Calu3 (cell line): ENCODE measurements at regions not wholly inside any gene's neighbourhood (a gene's known extent, or its start where the extent isn't known, plus 50 kb on each side); places are given as distances from the start of the nearest gene placed in this dataset.

Experiments
- BruUV-seq: library from RNA; stranded (reverse); fragments of 400-500 nt; replicated peaks from 2 replicates; lab custom pipeline; 2021; lab: Mats Ljungman, UMichigan
- CTCF ChIA-PET: fragments of 300-600 bp; sonication (Branson Sonifier 250); formaldehyde crosslinking; loops from one replicate; lab custom pipeline; 2022; ENCODE audit warnings: antibody characterized with exemption; lab: Charles Lee
- DNase-seq: peaks from one replicate; pipeline ENCODE4 v3.0.0; 2022
- H3K27ac Mint-ChIP-seq: one replicate; pipeline ENCODE4 v1.8.0; 2022; ENCODE audit warnings: mixed read lengths; ENCODE audit not compliant: unreplicated experiment
- H3K27me3 Mint-ChIP-seq: one replicate; pipeline ENCODE4 v1.8.0; 2022; ENCODE audit warnings: mixed read lengths; ENCODE audit not compliant: unreplicated experiment
- H3K36me3 Mint-ChIP-seq: one replicate; pipeline ENCODE4 v1.8.0; 2022; ENCODE audit warnings: mild to moderate bottlenecking, moderate library complexity, mixed read lengths; ENCODE audit not compliant: insufficient read depth, unreplicated experiment
- H3K4me1 Mint-ChIP-seq: one replicate; pipeline ENCODE4 v1.8.0; 2022; ENCODE audit warnings: mild to moderate bottlenecking, low read depth, mixed read lengths; ENCODE audit not compliant: unreplicated experiment
- H3K4me3 Mint-ChIP-seq: one replicate; pipeline ENCODE4 v1.8.0; 2022; ENCODE audit warnings: mild to moderate bottlenecking, low read depth, moderate library complexity, mixed read lengths; ENCODE audit not compliant: unreplicated experiment
- H3K9me3 Mint-ChIP-seq: one replicate; pipeline ENCODE4 v1.8.0; 2022; ENCODE audit warnings: low read depth, mixed read lengths; ENCODE audit not compliant: unreplicated experiment
- CTCF ChIP-seq: fragments of 200-600 bp; IDR thresholded peaks from one replicate; pipeline ENCODE4 v1.8.0; 2022; ENCODE audit warnings: antibody characterized with exemption; ENCODE audit not compliant: unreplicated experiment
- intact Hi-C: fragments of 100-400 bp; cut with micrococcal nuclease; formaldehyde crosslinking; loops from one replicate; pipeline ENCODE4 v1.10.0; 2022; ENCODE audit not compliant: unreplicated experiment

DNA sequence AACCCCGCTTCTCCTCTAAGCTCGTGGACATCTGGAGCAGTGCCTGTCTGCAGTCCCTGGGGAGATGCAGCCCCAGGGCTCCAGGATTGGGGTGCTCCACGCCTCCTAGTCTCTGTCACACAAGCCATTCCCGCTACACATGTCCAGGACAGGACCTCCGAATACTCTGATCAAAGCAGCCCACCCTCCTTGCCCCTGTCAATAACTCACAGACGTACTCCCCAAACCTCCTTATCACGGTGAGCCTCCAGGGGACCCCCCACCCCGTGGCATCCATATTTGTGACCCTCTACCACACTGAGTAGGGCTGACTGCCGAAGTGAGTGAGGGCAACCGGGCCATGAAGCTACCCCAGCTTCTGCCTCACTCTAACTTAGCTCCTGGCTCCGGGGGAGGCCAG is 727.7 kb downstream of the GALR1 start:
- no peak for TF ChIP-seq CTCF
- no peak for DNase-seq
- Mint-ChIP-seq H3K36me3 (no peaks in the 10 kb centered on the region), H3K9me3 (peaks cover 27% of the 10 kb centered on the region), H3K27ac (no peak overlapping the region), H3K27me3 (no peaks in the 10 kb centered on the region), H3K4me1 (no peaks in the 10 kb centered on the region), H3K4me3 (no peak overlapping the region)
- no TSS peak for BruUV-seq
- CTCF ChIA-PET: no interaction called here
- intact Hi-C loops: no loop called here

DNA sequence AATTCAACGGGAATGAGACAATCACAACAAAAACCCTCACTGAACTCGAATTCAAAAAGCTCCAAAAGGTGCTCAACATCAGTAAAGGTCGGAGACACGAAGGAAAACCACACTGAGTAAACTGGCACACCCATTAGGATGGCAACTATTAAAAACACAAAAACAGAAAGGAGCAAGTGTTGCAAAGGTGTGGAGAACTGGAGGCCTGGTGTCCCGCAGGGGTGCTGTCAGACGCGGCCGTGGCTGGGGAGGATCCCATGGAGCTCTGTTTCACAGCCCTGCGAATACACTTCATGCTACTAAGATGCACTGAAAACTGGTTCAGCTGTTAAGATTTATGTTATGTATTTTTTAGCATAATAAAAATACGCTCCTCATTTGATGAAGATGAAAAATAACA is 730.6 kb downstream of the GALR1 start:
- Mint-ChIP-seq H3K9me3 (peaks cover 34% of the 10 kb centered on the region), H3K36me3 (no peaks in the 10 kb centered on the region), H3K4me1 (no peaks in the 10 kb centered on the region), H3K27me3 (no peaks in the 10 kb centered on the region), H3K27ac (no peak overlapping the region), H3K4me3 (no peak overlapping the region)
- CTCF ChIA-PET: no interaction called here
- intact Hi-C loops: no loop called here
- no TSS peak for BruUV-seq
- TF ChIP-seq CTCF: no peak
- no peak for DNase-seq

GRCh38 chr18:77981874-77982273 is 732.2 kb downstream of the GALR1 start:
- intact Hi-C loops: no loop called here

DNA sequence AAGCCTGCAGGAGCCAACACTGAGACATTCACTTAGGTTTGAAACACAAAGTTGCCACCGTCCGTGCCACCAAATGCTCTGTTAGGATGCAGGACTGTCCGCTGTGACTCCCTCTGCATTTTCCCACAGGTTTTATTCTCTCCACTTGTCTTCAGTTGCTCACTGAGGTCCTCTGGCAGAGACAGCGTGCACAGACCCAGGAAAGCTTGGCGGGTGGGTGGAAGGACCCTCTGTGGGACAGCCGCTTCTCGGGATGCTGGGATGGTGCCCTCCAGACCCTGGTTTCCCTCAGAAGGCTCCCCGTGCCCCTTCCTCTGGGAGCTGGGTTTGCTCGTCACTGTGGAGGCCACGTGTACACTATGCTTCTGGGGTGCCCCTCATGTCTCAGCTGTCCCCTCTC is 733.6 kb downstream of the GALR1 start:
- no peak for DNase-seq
- no peak overlapping the region for H3K27ac Mint-ChIP-seq
- H3K4me1 Mint-ChIP-seq: no peaks in the 10 kb centered on the region
- no peak overlapping the region for H3K4me3 Mint-ChIP-seq
- no peaks in the 10 kb centered on the region for H3K27me3 Mint-ChIP-seq
- H3K9me3 Mint-ChIP-seq: peaks cover 37% of the 10 kb centered on the region
- no TSS peak for BruUV-seq
- intact Hi-C loops: no loop called here
- CTCF ChIA-PET: no interaction called here
- no peaks in the 10 kb centered on the region for H3K36me3 Mint-ChIP-seq
- no peak for TF ChIP-seq CTCF

More at GRCh38 chr18:77981874-77982273, 732.2 kb downstream of the GALR1 start:
- CTCF ChIA-PET: no interaction called here
- no peak for TF ChIP-seq CTCF
- no peak overlapping the region for H3K4me3 Mint-ChIP-seq
- no peak overlapping the region for H3K27ac Mint-ChIP-seq
- no TSS peak for BruUV-seq
- no peak for DNase-seq
- H3K9me3 Mint-ChIP-seq: peaks cover 37% of the 10 kb centered on the region
- no peaks in the 10 kb centered on the region for H3K36me3 Mint-ChIP-seq
- H3K27me3 Mint-ChIP-seq: no peaks in the 10 kb centered on the region
- no peaks in the 10 kb centered on the region for H3K4me1 Mint-ChIP-seq

DNA sequence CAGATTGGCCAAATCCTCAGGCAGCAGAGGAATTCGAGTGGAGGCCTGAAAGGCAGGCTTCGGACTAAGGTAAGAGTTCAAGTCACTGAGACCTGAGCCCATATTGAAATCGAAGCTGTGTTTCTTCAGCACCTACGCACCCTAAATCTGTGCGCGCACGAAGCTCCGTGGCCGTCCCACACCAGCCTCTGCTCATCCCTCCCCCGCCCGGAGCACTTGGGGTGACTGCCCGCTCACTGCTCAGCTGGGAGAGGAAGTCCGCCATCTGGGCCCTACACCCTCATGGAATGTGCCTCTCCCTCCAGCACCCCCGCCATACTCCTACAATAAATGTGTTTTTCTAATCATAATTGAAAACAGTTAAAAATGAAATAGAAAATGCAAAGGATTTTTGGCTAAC is 734.5 kb downstream of the GALR1 start:
- Mint-ChIP-seq H3K9me3 (peaks cover 37% of the 10 kb centered on the region), H3K4me1 (no peaks in the 10 kb centered on the region), H3K36me3 (no peaks in the 10 kb centered on the region), H3K4me3 (no peak overlapping the region), H3K27ac (no peak overlapping the region), H3K27me3 (no peaks in the 10 kb centered on the region)
- DNase-seq: no peak
- CTCF ChIA-PET: no interaction called here
- intact Hi-C loops: no loop called here
- BruUV-seq: no TSS peak
- no peak for TF ChIP-seq CTCF
